Esophagus squamous epithelium (tissue), 5 donors: ENCODE measurements at regions not wholly inside any gene's neighbourhood (a gene's known extent, or its start where the extent isn't known, plus 50 kb on each side); places are given as distances from the start of the nearest gene placed in this dataset.

Experiments used
- DNase-seq: peaks from one replicate; lab custom pipeline; 2025; lab: John Stamatoyannopoulos, UW
- H3K27ac ChIP-seq, 4 donors: fragments of 200-600 bp; sonication (generic); one replicate each; pipeline ENCODE4 v1.5.1; 2016 to 2019; ENCODE audit warnings: mild to moderate bottlenecking in 1 of 4
- H3K27me3 ChIP-seq, 4 donors: fragments of 200-600 bp; sonication (generic); 1 replicate in 3 of 4; 2 replicates in 1 of 4; pipeline versions ENCODE4 v1.5.1 to v1.6.0; 2017 to 2021; ENCODE audit warnings: antibody characterized with exemption in 1 of 4
- H3K36me3 ChIP-seq, 3 donors: fragments of 200-600 bp; sonication (generic); one replicate each; pipeline ENCODE4 v1.5.1; 2016 to 2019
- H3K4me1 ChIP-seq, 3 donors: fragments of 200-600 bp; sonication (generic); one replicate each; pipeline ENCODE4 v1.5.1; 2017 to 2019
- H3K4me3 ChIP-seq, 4 donors: fragments of 200-600 bp; sonication (generic); 1 replicate in 3 of 4; 2 replicates in 1 of 4; pipeline ENCODE4 v1.5.1; 2016 to 2019; ENCODE audit warnings: mild to moderate bottlenecking in 2 of 4, moderate library complexity in 1 of 4
- H3K9me3 ChIP-seq, 3 donors: fragments of 200-600 bp; sonication (generic); one replicate each; pipeline ENCODE4 v1.5.1; 2016 to 2019
- CTCF ChIP-seq, 6 experiments: fragments of 450-650 bp in 4 of 6; fragments of 200-600 bp in 2 of 6; sonication (generic) in 2 of 6; IDR thresholded peaks; one replicate each; pipeline ENCODE4 v1.5.1; 2016 to 2019; ENCODE audit warnings: antibody characterized with exemption in 6 of 6, mild to moderate bottlenecking in 4 of 6, moderate library complexity in 4 of 6
- POLR2A ChIP-seq, 4 donors: fragments of 450-650 bp; IDR thresholded peaks; one replicate each; pipeline ENCODE4 v1.6.1; 2017; ENCODE audit warnings: antibody characterized with exemption in 4 of 4, mild to moderate bottlenecking in 4 of 4, moderate library complexity in 3 of 4
- WGBS, 2 donors: methylation state at CpG; one replicate each; pipeline ENCODE4 v1.1.5; 2018; 5-methylcytosine and 5-hydroxymethylcytosine counted together
- intact Hi-C: fragments of 100-400 bp; cut with DNase I; formaldehyde crosslinking; loops from one replicate; pipeline ENCODE4 v1.15.0; 2022
- donor health status: DM: yes; HTN: yes; CAD: no.

- no peaks in the 10 kb centered on the region for H3K4me1 ChIP-seq
- H3K4me3 ChIP-seq = no peak overlapping the region
- WGBS, 2 donors = 58 to 63% methylated on average over 2 of the region's 2 CpGs
- DNase-seq = no peak
- no peaks in the 10 kb centered on the region for H3K36me3 ChIP-seq
- H3K27me3 ChIP-seq = no peaks in the 10 kb centered on the region
- H3K9me3 ChIP-seq = no peaks in the 10 kb centered on the region
- intact Hi-C loops = no loop called here
- H3K27ac ChIP-seq = no peak overlapping the region
- TF ChIP-seq POLR2A (IDR thresholded peaks at IDR 0.05) = no peak
These were observed 388.7 kb upstream of the PMFBP1 start for GRCh38 chr16:72560617-72561016.

DNA sequence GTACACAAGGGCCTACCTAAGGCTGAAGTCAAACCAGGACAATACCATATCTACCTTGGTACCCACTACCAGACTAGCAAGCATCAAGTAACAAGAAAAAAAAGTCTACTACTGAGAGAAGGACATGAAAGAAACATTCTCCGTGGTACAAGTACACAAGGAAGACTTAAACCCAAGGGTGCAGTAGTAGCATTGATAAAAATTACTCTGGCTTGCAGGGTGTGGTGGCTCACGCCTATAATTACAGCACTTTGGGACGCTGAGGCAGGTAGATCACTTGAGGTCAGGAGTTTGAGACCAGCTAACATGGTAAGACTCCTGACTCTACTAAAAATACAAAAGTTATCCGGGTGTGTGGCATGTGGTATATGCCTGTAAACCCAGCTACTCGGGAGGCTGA, 386.5 kb upstream of the PMFBP1 start:
- WGBS, 2 donors = 96 to 98% methylated on average over 5 of the region's 5 CpGs
- no peaks in the 10 kb centered on the region for H3K27me3 ChIP-seq
- no peaks in the 10 kb centered on the region for H3K36me3 ChIP-seq
- H3K4me1 ChIP-seq = no peaks in the 10 kb centered on the region
- DNase-seq = no peak
- H3K9me3 ChIP-seq = no peaks in the 10 kb centered on the region
- H3K4me3 ChIP-seq = no peak overlapping the region
- TF ChIP-seq CTCF (IDR thresholded peaks at IDR 0.05) (no peak), POLR2A (IDR thresholded peaks at IDR 0.05) (no peak)
- intact Hi-C loops = no loop called here
- H3K27ac ChIP-seq = no peak overlapping the region

GRCh38 chr16:72554935-72555334, 383.0 kb upstream of the PMFBP1 start:
- no peak overlapping the region for H3K4me3 ChIP-seq
- no peaks in the 10 kb centered on the region for H3K9me3 ChIP-seq
- WGBS, 2 donors = 93 to 100% methylated on average over 1 to 6 of the region's 6 CpGs
- intact Hi-C loops = no loop called here
- TF ChIP-seq POLR2A (IDR thresholded peaks at IDR 0.05) (no peak), CTCF (IDR thresholded peaks at IDR 0.05) (no peak)
- H3K27ac ChIP-seq = no peak overlapping the region
- no peak for DNase-seq
- no peaks in the 10 kb centered on the region for H3K27me3 ChIP-seq
- no peaks in the 10 kb centered on the region for H3K36me3 ChIP-seq
- H3K4me1 ChIP-seq = no peaks in the 10 kb centered on the region

DNA sequence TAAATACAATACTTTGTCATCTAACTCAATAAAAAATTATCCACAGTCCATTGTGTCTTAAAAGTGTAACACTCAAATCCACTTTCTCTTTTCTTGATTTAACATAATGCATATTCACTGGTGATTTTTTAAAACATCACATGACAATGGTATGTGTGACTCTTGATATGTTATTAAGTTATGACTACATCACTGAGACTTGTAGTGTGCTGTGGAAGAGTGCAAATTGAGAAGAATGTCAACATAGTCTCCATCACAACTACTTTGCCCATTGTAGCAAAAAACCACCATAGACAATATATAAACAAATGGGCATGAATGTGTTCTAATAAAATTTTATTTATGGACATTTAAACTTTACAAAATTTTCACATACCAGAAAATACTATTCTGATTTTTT, 380.7 kb upstream of the PMFBP1 start:
- Histone ChIP-seq H3K27ac (no peak overlapping the region), H3K4me1 (no peaks in the 10 kb centered on the region), H3K9me3 (no peaks in the 10 kb centered on the region), H3K36me3 (no peaks in the 10 kb centered on the region), H3K27me3 (no peaks in the 10 kb centered on the region), H3K4me3 (no peak overlapping the region)
- TF ChIP-seq POLR2A (IDR thresholded peaks at IDR 0.05) = no peak
- TF ChIP-seq CTCF (IDR thresholded peaks at IDR 0.05) = no peak
- intact Hi-C loops = no loop called here
- no peak for DNase-seq

DNA sequence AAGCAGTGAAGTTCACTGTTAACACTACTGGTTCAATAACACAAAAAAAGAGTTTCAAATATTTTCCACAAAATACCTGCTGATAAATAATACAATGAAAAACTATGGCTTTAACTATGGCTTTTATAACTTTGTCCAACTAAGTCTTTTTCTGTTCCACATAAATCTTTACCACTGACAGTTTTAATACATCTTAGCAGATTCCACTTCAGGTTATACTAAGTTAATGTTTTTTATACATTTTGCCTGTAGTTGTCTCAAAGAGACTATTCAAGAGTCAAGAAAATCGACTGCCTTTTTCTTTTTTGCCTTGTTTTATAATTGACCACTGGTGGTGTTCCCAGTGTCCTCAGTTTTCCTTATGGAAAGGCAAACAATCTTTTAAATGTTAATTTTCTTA, 379.7 kb upstream of the PMFBP1 start:
- no peak for DNase-seq
- Histone ChIP-seq H3K9me3 (no peaks in the 10 kb centered on the region), H3K4me1 (no peaks in the 10 kb centered on the region), H3K27me3 (no peaks in the 10 kb centered on the region), H3K27ac (no peak overlapping the region), H3K4me3 (no peak overlapping the region), H3K36me3 (no peaks in the 10 kb centered on the region)
- intact Hi-C loops = no loop called here
- TF ChIP-seq POLR2A (IDR thresholded peaks at IDR 0.05) = no peak
- TF ChIP-seq CTCF (IDR thresholded peaks at IDR 0.05) = no peak
- WGBS, 2 donors = 82 to 100% methylated on average over 1 of the region's 1 CpG

- no peak overlapping the region for H3K4me3 ChIP-seq
- intact Hi-C loops = no loop called here
- no peak overlapping the region for H3K27ac ChIP-seq
- H3K4me1 ChIP-seq = no peaks in the 10 kb centered on the region
- no peaks in the 10 kb centered on the region for H3K27me3 ChIP-seq
- H3K36me3 ChIP-seq = no peaks in the 10 kb centered on the region
- WGBS, 2 donors = 84 to 88% methylated on average over 2 of the region's 2 CpGs
- TF ChIP-seq POLR2A (IDR thresholded peaks at IDR 0.05) = no peak
- no peak for TF ChIP-seq CTCF (IDR thresholded peaks at IDR 0.05)
- DNase-seq = no peak
- H3K9me3 ChIP-seq = no peaks in the 10 kb centered on the region
These were observed 377.9 kb upstream of the PMFBP1 start for GRCh38 chr16:72549878-72550277.
